Immature natural killer cell (primary cell): ENCODE measurements at regions not wholly inside any gene's neighbourhood (a gene's known extent, or its start where the extent isn't known, plus 50 kb on each side); places are given as distances from the start of the nearest gene placed in this dataset.
A peak's percentile ranks its signal among the peaks of the same experiment; 100 is the strongest.

ENCODE experiments used
- DNase-seq, 3 donors: peaks; one replicate each; pipeline ENCODE4 v3.0.0; 2022; ENCODE audit warnings: mixed read lengths in 1 of 3
- H3K27ac Mint-ChIP-seq, 6 donors: one replicate each; pipeline ENCODE4 v1.8.0; 2020; ENCODE audit warnings: mixed read lengths in 6 of 6, mild to moderate bottlenecking in 5 of 6, inconsistent platforms in 4 of 6, moderate library complexity in 3 of 6
- H3K27me3 Mint-ChIP-seq, 3 donors: one replicate each; pipeline ENCODE4 v1.8.0; 2020 to 2021; ENCODE audit warnings: low read depth in 3 of 3, mild to moderate bottlenecking in 3 of 3, mixed read lengths in 3 of 3, moderate library complexity in 3 of 3, inconsistent platforms in 1 of 3
- H3K36me3 Mint-ChIP-seq, 3 donors: one replicate each; pipeline ENCODE4 v1.8.0; 2020; ENCODE audit warnings: mixed read lengths in 3 of 3, inconsistent platforms in 2 of 3, mild to moderate bottlenecking in 2 of 3
- H3K4me1 Mint-ChIP-seq, 2 donors: one replicate each; pipeline ENCODE4 v1.8.0; 2020; ENCODE audit warnings: inconsistent platforms in 2 of 2, mild to moderate bottlenecking in 2 of 2, mixed read lengths in 2 of 2, moderate library complexity in 1 of 2
- H3K4me3 Mint-ChIP-seq, 5 donors: one replicate each; pipeline ENCODE4 v1.8.0; 2020; ENCODE audit warnings: mild to moderate bottlenecking in 5 of 5, mixed read lengths in 5 of 5, inconsistent platforms in 3 of 5, moderate library complexity in 3 of 5
- H3K9me3 Mint-ChIP-seq, 6 donors: one replicate each; pipeline ENCODE4 v1.8.0; 2020; ENCODE audit warnings: mild to moderate bottlenecking in 6 of 6, mixed read lengths in 6 of 6, inconsistent platforms in 4 of 6, moderate library complexity in 3 of 6

- Mint-ChIP-seq H3K27ac (peak overlapping the region in 4 of 6 donors; percentile 16 to 85 (median 50)), H3K36me3 (no peaks in the 10 kb centered on the region), H3K9me3 (no peaks in the 10 kb centered on the region), H3K4me3 (no peak overlapping the region), H3K27me3 (peaks cover 0 to 5% (median 4%) of the 10 kb centered on the region in 3 donors), H3K4me1 (peaks cover 19 to 21% of the 10 kb centered on the region in 2 donors)
- DNase-seq, result no peak
Observed at GRCh38 chr7:131190581-131190980, 137.1 kb upstream of the MKLN1 start.

- H3K27me3 Mint-ChIP-seq, result no peaks in the 10 kb centered on the region
- DNase-seq, result no peak
- no peak overlapping the region for H3K27ac Mint-ChIP-seq
- no peaks in the 10 kb centered on the region for H3K36me3 Mint-ChIP-seq
- no peaks in the 10 kb centered on the region for H3K9me3 Mint-ChIP-seq
- H3K4me1 Mint-ChIP-seq, result peaks cover 2 to 5% of the 10 kb centered on the region in 2 donors
- no peak overlapping the region for H3K4me3 Mint-ChIP-seq
Observed at GRCh38 chr7:131194070-131194865, 133.4 kb upstream of the MKLN1 start.

DNA sequence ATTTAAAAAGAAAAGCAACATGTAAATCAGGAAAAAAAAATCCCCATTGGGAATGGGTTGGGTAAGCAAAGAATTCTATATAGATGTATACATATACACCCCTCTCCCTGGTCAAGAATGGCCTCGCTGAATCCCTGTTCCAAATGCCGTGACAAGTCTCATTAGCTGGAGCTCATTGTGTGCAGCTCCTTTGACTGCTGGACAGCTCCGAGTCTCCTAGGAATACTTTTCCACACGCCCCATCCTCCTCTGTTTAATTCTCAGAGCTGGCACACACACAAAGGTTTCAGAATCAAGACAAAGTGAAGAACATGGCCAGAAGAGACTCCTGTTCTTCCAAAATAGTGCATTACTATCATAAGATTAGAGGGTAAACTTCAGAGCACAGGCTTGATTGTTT, 130.9 kb upstream of the MKLN1 start:
- H3K4me3 Mint-ChIP-seq, result no peak overlapping the region
- no peak overlapping the region for H3K27ac Mint-ChIP-seq
- H3K4me1 Mint-ChIP-seq, result no peaks in the 10 kb centered on the region
- DNase-seq, result no peak
- H3K27me3 Mint-ChIP-seq, result no peaks in the 10 kb centered on the region
- no peaks in the 10 kb centered on the region for H3K9me3 Mint-ChIP-seq
- H3K36me3 Mint-ChIP-seq, result no peaks in the 10 kb centered on the region

DNA sequence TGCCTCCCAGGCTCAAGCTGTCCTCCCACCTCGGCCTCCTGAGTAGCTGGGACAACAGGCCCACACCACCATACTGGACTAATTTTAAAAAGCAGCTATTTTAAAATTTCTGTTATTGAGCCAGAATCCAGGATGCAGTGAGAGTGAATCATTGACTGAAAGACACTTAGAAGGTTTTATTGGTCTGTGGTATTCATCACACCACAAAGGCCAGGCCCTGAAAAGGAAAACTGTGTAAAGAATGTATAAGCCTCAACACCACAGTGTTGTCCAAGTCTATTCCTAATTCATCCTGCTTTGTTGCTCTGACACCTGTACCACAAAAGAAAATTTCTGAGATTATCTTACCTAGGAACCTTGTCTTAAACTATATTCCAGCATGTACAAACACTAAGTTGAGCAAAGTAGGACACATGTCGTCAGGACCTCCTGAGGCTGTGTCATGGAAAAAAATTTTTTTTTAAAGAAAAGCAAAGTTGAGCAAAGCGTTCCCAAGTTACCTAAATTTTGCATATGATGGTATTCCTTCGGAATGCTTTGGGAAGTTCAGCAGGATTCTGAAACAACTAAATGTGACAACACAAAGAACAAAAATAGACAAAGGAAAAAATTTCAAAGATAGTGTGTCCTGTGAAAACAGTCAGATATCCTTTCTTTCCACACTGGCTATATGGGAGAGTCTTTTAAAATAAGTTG, 129.6 kb upstream of the MKLN1 start:
- Mint-ChIP-seq H3K27me3 (no peaks in the 10 kb centered on the region), H3K9me3 (no peaks in the 10 kb centered on the region), H3K27ac (no peak overlapping the region), H3K4me1 (no peaks in the 10 kb centered on the region), H3K36me3 (no peaks in the 10 kb centered on the region), H3K4me3 (no peak overlapping the region)
- no peak for DNase-seq

GRCh38 chr7:131202451-131202850, 125.2 kb upstream of the MKLN1 start:
- Mint-ChIP-seq H3K9me3 (no peaks in the 10 kb centered on the region), H3K27me3 (peaks cover 0 to 3% (median 0%) of the 10 kb centered on the region in 3 donors)
- DNase-seq, result no peak

DNA sequence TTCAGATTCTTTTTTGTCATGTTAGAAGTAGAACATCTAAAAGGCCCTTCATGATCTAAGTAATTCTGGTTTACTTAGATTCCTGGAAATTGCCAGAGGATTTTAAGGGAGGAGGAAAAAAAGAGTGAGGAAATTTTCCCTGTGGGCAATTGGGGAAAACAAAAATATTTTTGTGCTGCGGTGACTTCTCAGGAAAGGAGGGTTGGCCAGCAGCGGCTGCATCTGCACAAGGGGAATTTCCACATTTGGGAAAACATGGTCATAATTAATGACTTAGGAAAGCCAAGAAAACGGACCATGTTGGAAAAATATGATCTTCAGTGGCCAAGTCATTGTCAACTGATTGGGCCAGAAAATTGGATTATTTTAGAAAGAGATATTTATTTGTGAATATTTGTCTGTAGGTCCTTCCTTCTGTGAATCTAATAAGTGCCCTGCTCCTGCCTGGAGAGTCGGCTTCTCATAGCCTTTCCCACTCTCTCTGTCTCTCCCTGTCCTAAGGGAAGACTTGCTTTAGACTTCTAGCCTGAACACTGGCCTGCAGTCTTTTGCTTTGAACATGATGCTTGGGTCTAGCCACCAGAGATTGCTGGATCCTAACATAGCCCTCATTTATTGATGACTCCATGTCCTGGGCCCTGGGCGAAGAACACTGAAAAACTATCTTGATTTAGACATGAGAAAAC, 124.2 kb upstream of the MKLN1 start:
- Mint-ChIP-seq H3K4me3 (no peak overlapping the region), H3K36me3 (peaks cover 0 to 8% (median 0%) of the 10 kb centered on the region in 3 donors), H3K27me3 (peaks cover 0 to 3% (median 0%) of the 10 kb centered on the region in 3 donors), H3K4me1 (no peaks in the 10 kb centered on the region), H3K27ac (no peak overlapping the region), H3K9me3 (no peaks in the 10 kb centered on the region)
- DNase-seq, result no peak

More at GRCh38 chr7:131202451-131202850, 125.2 kb upstream of the MKLN1 start:
- H3K27ac Mint-ChIP-seq, result no peak overlapping the region
- H3K36me3 Mint-ChIP-seq, result peaks cover 0 to 8% (median 0%) of the 10 kb centered on the region in 3 donors
- H3K4me1 Mint-ChIP-seq, result no peaks in the 10 kb centered on the region
- no peak overlapping the region for H3K4me3 Mint-ChIP-seq

DNA sequence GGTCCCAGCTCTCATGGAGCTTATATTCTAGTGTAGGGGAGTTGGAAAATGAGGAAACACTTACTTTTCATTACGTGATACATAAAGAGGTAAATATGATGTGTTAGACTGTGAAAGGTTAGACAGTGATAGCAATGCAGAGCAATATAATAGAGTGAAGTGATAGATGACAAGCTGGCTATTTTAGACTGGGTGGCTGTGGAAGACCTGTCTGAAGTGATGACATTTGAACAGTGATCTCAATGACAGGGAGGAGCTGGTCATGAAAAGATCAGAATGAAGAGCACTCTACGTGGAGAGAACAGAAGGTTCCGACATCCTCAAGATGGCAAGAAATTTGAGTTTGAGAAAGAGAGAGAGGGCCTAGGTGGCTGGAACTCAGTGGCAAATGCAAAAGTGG, 118.9 kb upstream of the MKLN1 start:
- Mint-ChIP-seq H3K4me3 (no peak overlapping the region), H3K27me3 (peaks cover 0 to 8% (median 2%) of the 10 kb centered on the region in 3 donors), H3K4me1 (no peaks in the 10 kb centered on the region), H3K27ac (no peak overlapping the region), H3K9me3 (no peaks in the 10 kb centered on the region), H3K36me3 (peaks cover 0 to 5% (median 0%) of the 10 kb centered on the region in 3 donors)
- DNase-seq, result no peak

- Mint-ChIP-seq H3K36me3 (no peaks in the 10 kb centered on the region), H3K4me3 (no peak overlapping the region), H3K27ac (no peak overlapping the region), H3K27me3 (peaks cover 0 to 5% (median 2%) of the 10 kb centered on the region in 3 donors), H3K9me3 (no peaks in the 10 kb centered on the region), H3K4me1 (no peaks in the 10 kb centered on the region)
- DNase-seq, result no peak
Observed at GRCh38 chr7:131210618-131211017, 117.1 kb upstream of the MKLN1 start.

DNA sequence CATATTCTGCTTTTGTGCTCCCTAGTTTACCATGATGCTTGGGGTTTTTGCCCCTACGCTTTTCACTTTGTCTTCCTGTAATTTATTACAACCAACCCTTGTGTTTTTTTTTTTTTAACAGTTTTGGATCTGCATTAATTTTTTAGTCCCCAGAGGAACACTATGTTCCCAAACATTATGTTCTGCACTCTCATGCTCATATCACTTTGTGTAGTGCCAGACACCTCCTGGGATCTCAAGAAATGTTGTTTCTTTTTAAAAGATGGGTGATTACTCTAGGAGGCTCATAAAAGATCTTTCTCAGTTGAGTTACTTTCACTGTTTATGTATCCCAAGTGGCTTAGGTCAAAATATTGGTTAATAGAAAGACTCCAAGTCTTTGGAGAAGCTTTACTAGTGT, 116.2 kb upstream of the MKLN1 start:
- Mint-ChIP-seq H3K27me3 (peaks cover 0 to 5% (median 2%) of the 10 kb centered on the region in 3 donors), H3K4me3 (no peak overlapping the region), H3K27ac (peak overlapping the region in 1 of 6 donors; percentile 12), H3K9me3 (no peaks in the 10 kb centered on the region), H3K36me3 (no peaks in the 10 kb centered on the region), H3K4me1 (no peaks in the 10 kb centered on the region)
- DNase-seq, result no peak

DNA sequence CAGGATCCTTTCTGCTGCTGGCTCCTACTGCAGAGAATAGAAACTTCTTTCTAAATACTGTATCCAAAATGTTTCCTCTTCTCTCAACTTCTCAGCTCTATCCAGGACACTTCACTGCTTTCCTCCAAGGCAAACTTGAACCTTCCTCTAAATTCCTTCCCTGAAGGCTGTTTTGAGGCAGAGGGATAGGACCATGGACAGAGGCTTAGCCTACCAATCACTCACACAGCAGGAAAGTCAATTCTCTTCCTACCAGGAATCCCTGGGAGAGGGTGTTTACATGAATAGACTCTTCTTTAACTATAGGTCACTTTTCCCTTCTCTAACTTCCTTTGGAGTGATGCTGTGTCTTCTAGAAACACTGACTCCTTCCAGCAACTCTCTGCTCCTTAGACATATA, 115.6 kb upstream of the MKLN1 start:
- Mint-ChIP-seq H3K4me1 (no peaks in the 10 kb centered on the region), H3K9me3 (no peaks in the 10 kb centered on the region), H3K27ac (no peak overlapping the region), H3K27me3 (peaks cover 0 to 5% (median 2%) of the 10 kb centered on the region in 3 donors), H3K4me3 (no peak overlapping the region), H3K36me3 (no peaks in the 10 kb centered on the region)
- no peak for DNase-seq

DNA sequence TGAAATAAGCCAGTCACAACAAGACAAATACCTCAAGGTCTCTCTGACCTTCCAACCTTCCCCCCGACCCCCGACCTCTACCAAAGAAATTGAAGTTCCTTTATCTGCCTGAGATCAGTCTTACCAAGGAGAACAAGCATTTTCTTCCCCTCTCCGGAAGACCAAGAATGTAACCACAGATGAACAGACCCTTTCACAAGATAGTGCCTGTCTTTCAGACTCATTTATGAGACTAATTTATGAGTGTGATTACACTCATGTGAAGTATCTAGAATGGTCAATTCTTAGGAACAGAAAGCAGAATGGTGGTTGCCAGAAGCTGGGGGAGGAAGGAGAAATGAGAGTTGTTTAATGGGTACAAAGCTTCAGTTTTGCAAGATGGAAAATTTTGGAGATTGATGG, 108.9 kb upstream of the MKLN1 start:
- Mint-ChIP-seq H3K36me3 (peaks cover 0 to 5% (median 0%) of the 10 kb centered on the region in 3 donors), H3K9me3 (no peaks in the 10 kb centered on the region), H3K27ac (no peak overlapping the region), H3K27me3 (peaks cover 0 to 4% (median 0%) of the 10 kb centered on the region in 3 donors), H3K4me1 (no peaks in the 10 kb centered on the region), H3K4me3 (no peak overlapping the region)
- no peak for DNase-seq

DNA sequence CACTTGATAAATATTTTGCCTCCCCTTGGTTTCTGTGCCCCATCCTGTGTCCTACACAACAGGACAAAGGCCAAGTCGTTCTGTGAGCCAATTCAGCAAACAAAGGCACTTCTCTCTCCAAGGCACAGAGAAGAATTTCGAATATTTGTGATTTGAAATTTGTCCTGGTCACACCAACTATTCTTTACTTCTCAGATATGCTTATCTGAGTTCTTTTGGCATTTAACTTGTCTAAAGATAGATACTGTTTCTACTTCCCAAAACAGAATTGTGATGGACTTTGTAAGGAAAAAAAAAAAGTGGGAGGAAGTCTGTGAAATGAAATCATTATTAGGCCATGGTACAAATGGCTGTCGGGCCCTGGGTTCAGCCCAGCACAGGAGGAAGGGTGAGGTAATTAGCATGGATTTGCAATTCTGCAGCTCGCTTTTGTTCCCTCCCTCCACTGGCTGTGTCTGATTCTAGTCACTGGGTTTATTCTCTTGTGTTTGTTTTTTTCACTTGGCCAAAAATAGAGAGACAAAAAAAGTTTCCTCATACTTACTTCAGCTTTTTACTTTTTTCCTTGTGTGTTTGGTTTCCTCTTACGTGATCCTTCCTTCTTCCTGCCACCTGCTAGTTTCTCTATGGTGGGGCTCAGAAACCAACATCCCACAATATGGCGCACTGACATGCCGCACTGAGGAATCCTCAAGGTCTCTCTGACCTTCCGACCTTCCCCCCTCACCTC, 108.2 kb upstream of the MKLN1 start:
- no peak for DNase-seq

DNA sequence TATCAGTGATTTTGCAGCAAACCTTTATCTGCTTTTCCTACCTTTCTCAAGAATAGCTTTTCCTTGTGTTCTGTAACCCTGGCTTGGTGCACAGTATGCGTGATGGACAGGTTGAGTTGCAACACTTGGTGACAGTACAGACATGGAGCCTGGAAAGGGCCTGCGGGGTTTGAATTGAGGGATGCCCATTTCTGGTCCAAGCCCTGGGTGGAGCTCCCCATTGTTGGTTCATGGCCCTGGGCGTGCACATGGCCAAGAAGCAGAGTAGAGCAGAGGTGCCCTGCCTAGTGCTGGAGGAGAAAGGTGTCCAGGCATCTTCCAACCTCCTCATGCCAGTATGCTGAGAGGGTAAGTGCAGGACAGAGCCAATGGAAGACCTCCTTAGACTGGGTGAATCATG, 106.6 kb upstream of the MKLN1 start:
- H3K27me3 Mint-ChIP-seq, result peaks cover 0 to 6% (median 0%) of the 10 kb centered on the region in 3 donors

More for the DNA sequence above, 108.2 kb upstream of the MKLN1 start:
- Mint-ChIP-seq H3K27me3 (peaks cover 0 to 4% (median 0%) of the 10 kb centered on the region in 3 donors), H3K9me3 (no peaks in the 10 kb centered on the region), H3K4me1 (no peaks in the 10 kb centered on the region), H3K4me3 (no peak overlapping the region), H3K27ac (no peak overlapping the region), H3K36me3 (peaks cover 0 to 5% (median 0%) of the 10 kb centered on the region in 3 donors)

More for the DNA sequence above, 106.6 kb upstream of the MKLN1 start:
- no peak for DNase-seq
- Mint-ChIP-seq H3K4me3 (no peak overlapping the region), H3K4me1 (no peaks in the 10 kb centered on the region), H3K36me3 (peaks cover 0 to 5% (median 0%) of the 10 kb centered on the region in 3 donors), H3K9me3 (no peaks in the 10 kb centered on the region), H3K27ac (no peak overlapping the region)
